GM10266 (cell line): ENCODE measurements at regions not wholly inside any gene's neighbourhood (a gene's known extent, or its start where the extent isn't known, plus 50 kb on each side); places are given as distances from the start of the nearest gene placed in this dataset.

Experiments used
- DNase-seq: peaks from one replicate; pipeline ENCODE4 v3.0.0; 2012; ENCODE audit errors: extremely low spot score
- TF ChIP-seq, protein P1 (sequence below): IDR thresholded peaks from 2 replicates; pipeline ENCODE4 v1.5.1; 2012; ENCODE audit warnings: mild to moderate bottlenecking, low read depth; ENCODE audit not compliant: control insufficient read depth, insufficient read depth; ENCODE audit errors: missing control alignments

DNA sequence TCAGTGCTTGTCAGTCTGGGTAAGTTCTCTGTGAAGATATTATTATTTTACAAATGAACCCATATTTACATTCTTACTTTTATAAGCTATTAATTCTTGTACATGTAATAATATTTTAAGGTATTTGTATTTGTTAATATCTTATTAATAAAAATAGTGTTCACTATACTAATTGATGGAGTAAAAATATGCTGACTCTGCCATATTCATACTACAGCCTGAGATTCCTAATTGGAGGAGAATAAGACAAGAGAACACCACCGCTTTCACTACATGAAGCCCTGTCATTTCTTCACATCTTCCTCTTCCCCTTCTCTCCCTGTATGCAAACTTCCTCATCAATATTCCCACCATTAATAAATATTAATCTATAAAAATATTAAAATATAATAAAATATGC is 167.6 kb upstream of the TUSC1 start:
- DNase-seq, result no peak
- TF ChIP-seq, protein P1, sequence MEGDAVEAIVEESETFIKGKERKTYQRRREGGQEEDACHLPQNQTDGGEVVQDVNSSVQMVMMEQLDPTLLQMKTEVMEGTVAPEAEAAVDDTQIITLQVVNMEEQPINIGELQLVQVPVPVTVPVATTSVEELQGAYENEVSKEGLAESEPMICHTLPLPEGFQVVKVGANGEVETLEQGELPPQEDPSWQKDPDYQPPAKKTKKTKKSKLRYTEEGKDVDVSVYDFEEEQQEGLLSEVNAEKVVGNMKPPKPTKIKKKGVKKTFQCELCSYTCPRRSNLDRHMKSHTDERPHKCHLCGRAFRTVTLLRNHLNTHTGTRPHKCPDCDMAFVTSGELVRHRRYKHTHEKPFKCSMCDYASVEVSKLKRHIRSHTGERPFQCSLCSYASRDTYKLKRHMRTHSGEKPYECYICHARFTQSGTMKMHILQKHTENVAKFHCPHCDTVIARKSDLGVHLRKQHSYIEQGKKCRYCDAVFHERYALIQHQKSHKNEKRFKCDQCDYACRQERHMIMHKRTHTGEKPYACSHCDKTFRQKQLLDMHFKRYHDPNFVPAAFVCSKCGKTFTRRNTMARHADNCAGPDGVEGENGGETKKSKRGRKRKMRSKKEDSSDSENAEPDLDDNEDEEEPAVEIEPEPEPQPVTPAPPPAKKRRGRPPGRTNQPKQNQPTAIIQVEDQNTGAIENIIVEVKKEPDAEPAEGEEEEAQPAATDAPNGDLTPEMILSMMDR, result no peak

DNA sequence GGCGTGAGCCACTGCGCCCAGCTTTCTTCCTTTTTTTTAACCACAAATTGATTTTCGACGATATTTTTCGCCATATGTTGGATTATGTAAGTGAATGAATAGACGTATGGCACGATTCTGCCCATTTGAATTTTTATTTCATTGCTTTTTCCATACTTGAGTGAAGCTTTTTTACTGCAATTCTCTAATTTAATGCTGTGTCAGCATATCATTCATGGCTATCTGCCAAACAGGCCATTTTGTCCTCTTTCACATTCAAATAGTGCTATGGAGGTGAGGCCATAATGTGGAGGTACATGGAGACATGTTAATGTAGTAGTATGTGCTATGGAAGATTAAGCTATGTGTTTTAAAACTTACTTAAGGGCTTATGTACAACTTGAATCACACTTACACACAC is 152.1 kb upstream of the TUSC1 start:
- TF ChIP-seq, protein P1, result no peak

DNA sequence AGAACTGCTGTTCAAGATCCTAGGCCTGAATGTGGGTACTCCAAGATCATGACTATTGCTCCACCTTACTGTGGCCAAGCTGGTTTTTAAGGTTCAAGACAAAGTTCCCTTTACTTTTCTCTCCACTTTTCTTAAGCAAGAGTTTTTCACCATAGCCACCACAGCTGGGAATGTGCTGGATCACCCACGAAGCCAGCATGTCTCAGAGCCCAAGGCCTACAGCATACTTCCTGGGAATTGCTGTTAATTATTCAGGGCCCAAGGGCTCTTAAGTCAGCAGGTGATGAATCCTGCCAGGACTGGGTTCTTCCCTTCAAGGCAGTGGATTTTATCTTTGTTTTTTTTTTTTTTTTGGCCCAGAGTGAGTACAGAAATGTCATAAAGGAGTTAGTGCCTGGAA is 149.4 kb upstream of the TUSC1 start:
- no peak for DNase-seq
- TF ChIP-seq, protein P1, result no peak

More for the DNA sequence above, 152.1 kb upstream of the TUSC1 start:
- DNase-seq, result no peak

DNA sequence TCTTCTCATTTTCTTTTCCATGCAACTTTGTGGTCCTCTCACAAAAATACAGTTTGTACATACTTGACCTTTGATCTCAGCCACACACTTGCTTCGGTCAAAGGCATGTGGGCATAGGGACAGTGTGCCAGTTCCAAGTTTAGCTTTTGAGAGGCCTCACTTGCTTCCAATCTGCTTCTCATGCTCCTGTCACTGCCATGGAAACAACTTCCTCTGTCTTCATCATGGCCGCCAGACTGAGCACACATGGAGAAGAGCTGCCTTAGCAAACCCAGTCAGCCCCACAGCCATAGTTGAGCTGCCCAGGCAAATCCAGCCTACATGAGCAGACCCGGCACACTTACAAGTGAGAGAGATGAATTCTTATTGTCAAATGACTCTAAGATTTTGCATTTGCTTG is 138.2 kb upstream of the TUSC1 start:
- TF ChIP-seq, protein P1, result no peak
- no peak for DNase-seq

DNA sequence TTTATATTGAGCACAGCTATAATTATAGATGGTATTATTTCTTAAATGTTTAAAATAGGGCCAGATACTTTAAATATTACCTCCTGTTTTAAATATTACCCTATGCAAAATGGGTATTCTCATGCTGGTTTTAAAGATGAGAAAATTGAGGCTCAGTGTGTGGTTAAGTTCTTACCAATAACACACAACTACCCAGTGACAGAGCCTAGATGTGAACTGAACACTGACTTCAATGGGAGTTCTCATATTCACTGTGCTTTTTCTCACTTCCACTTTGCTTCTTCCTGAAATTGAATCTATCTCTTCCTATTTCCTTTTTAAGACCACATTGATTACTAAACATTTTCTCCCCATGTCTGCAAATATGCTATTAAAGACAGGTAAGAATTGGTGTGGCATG is 135.8 kb upstream of the TUSC1 start:
- no peak for DNase-seq
- TF ChIP-seq, protein P1, result no peak

DNA sequence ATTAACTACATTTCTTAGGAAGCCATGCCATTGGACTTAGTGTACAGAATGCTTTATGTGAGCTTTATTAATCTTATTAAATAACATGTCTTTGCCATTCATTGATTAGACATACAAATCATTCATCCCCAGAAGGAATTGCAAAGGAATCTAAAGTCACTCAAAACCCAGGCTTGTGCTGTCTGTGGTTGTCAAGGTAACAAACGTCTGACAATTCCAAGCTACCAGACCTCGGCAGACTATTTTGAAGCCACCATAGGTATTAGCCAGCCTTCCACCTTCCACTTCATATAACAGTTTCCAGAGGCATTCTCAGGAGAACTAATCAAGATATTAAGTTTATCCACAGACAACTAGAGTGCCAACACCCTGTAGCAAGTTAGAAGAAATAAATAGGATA is 135.2 kb upstream of the TUSC1 start:
- TF ChIP-seq, protein P1, result no peak
- no peak for DNase-seq

DNA sequence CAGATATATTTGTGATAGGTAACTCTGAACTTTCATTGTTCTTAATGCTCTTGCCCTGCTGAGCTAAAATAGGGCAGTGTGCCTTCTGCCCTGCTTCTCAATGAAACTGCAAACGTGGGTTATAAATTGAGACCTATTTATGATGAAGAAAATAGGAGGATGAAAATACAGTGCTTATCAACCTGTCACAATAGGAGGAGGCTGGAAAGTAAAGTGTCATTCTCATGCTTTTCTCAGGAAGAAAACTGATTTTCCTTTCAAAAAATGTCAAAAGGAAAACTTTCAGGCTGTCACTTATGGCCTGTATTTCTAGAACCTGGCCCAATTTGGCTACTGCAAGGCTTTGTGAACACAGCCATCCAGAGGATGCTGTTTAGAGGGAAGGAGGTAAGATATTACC is 130.3 kb upstream of the TUSC1 start:
- DNase-seq, result no peak
- TF ChIP-seq, protein P1, result no peak
